Suprapubic skin (tissue), 4 donors: ENCODE measurements at regions not wholly inside any gene's neighbourhood (a gene's known extent, or its start where the extent isn't known, plus 50 kb on each side); places are given as distances from the start of the nearest gene placed in this dataset.
"Not testable (repeated sequence)": the region's sequence is repeated elsewhere in the genome, so short reads cannot be mapped to it uniquely, and the experiment has no call there.

Experiments
- DNase-seq, 2 donors: peaks; one replicate each; pipeline ENCODE4 v3.0.0-alpha.2; 2019; ENCODE audit warnings: low spot score in 2 of 2
- H3K27ac ChIP-seq: fragments of 200-600 bp; sonication (generic); one replicate; pipeline ENCODE4 v1.5.1; 2019
- H3K27me3 ChIP-seq: fragments of 200-600 bp; sonication (generic); one replicate; pipeline ENCODE4 v1.5.1; 2019
- H3K36me3 ChIP-seq: fragments of 200-600 bp; sonication (generic); one replicate; pipeline ENCODE4 v1.5.1; 2019
- H3K4me1 ChIP-seq: fragments of 200-600 bp; sonication (generic); one replicate; pipeline ENCODE4 v1.5.1; 2019
- H3K4me3 ChIP-seq: fragments of 200-600 bp; sonication (generic); one replicate; pipeline ENCODE4 v1.5.1; 2019; ENCODE audit warnings: mild to moderate bottlenecking
- H3K9me3 ChIP-seq: fragments of 200-600 bp; sonication (generic); one replicate; pipeline ENCODE4 v1.5.1; 2019
- CTCF ChIP-seq, 2 donors: fragments of 200-600 bp in 1 of 2; fragments of 450-650 bp in 1 of 2; sonication (generic) in 1 of 2; IDR thresholded peaks; one replicate each; pipeline ENCODE4 v1.5.1; 2016 to 2019; ENCODE audit warnings: antibody characterized with exemption in 2 of 2, mild to moderate bottlenecking in 1 of 2, moderate library complexity in 1 of 2
- EP300 ChIP-seq: sonication (generic); formaldehyde crosslinking; IDR thresholded peaks from one replicate; pipeline ENCODE4 v1.6.1; 2017; ENCODE audit warnings: antibody characterized with exemption
- POLR2A ChIP-seq, 2 donors: fragments of 450-650 bp; IDR thresholded peaks; one replicate each; pipeline ENCODE4 v1.6.1; 2017; ENCODE audit warnings: antibody characterized with exemption in 2 of 2, mild to moderate bottlenecking in 2 of 2, moderate library complexity in 2 of 2
- POLR2AphosphoS5 ChIP-seq, 3 donors: sonication (generic); formaldehyde crosslinking; IDR thresholded peaks; one replicate each; pipeline ENCODE4 v1.6.1; 2017; ENCODE audit warnings: antibody characterized with exemption in 3 of 3
- WGBS: methylation state at CpG from one replicate; pipeline ENCODE4 v1.1.5; 2018; 5-methylcytosine and 5-hydroxymethylcytosine counted together

DNA sequence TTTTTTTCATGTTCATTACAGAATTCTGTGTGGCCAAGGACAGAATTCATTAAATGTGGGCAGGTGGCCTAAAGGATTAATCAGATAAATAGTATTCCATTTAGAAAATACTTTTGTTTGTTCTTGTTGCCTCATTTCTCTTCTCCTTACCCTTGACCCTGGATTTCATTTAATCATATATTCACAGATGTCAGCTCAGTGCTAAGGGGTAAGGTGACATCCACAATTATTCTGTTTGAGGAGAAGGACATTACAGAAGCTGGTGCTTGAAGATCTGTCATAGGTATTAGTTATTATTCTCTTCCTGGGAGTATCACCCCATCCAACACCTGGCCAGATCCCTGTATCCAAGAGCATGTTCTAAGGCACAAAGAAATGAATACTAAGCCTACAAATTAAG is 961.1 kb downstream of the XPNPEP1 start:
- Histone ChIP-seq H3K4me1 (no peaks in the 10 kb centered on the region), H3K36me3 (no peaks in the 10 kb centered on the region), H3K27me3 (no peaks in the 10 kb centered on the region), H3K27ac (no peak overlapping the region), H3K9me3 (peaks cover 5% of the 10 kb centered on the region), H3K4me3 (no peak overlapping the region)
- DNase-seq, result no peak
- TF ChIP-seq POLR2A (IDR thresholded peaks at IDR 0.05), result no peak
- TF ChIP-seq CTCF (IDR thresholded peaks at IDR 0.05), result no peak
- no peak for TF ChIP-seq POLR2AphosphoS5 (IDR thresholded peaks at IDR 0.05)
- TF ChIP-seq EP300, result no peak

DNA sequence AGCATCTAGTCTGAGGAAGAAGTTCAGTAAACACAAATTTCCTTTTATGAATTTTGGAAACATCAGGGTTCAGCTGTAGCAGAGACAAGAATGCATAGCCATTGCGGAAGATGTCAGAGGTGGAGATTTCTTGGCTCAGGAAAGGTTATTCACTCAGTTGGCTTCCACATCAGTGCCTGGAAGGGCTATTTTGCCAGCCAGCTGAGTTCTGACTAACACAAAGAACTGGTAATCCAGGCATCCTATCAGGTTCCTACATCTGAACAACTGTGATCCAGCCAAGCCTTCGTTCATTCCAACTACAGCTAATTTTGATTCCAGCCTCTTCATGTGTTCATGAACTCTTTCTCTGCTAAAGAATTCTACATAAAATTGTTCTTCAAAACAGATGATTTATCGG is 965.6 kb downstream of the XPNPEP1 start:
- 65% methylated on average over 3 of the region's 3 CpGs for WGBS
- Histone ChIP-seq H3K9me3 (no peaks in the 10 kb centered on the region), H3K27ac (no peak overlapping the region), H3K4me3 (no peak overlapping the region), H3K36me3 (no peaks in the 10 kb centered on the region), H3K4me1 (no peaks in the 10 kb centered on the region), H3K27me3 (no peaks in the 10 kb centered on the region)
- DNase-seq, result peak in 1 of 2 donors; percentile 58
- TF ChIP-seq POLR2A (IDR thresholded peaks at IDR 0.05), result no peak
- TF ChIP-seq EP300, result no peak
- TF ChIP-seq POLR2AphosphoS5 (IDR thresholded peaks at IDR 0.05), result no peak
- TF ChIP-seq CTCF (IDR thresholded peaks at IDR 0.05), result no peak

GRCh38 chr10:108956149-108956548 is 967.2 kb downstream of the XPNPEP1 start:
- no peak overlapping the region for H3K4me3 ChIP-seq
- H3K27ac ChIP-seq, result no peak overlapping the region
- H3K36me3 ChIP-seq, result no peaks in the 10 kb centered on the region
- no peaks in the 10 kb centered on the region for H3K27me3 ChIP-seq
- no peaks in the 10 kb centered on the region for H3K4me1 ChIP-seq
- no peak for TF ChIP-seq CTCF (IDR thresholded peaks at IDR 0.05)
- no peak for TF ChIP-seq EP300
- no peak for TF ChIP-seq POLR2AphosphoS5 (IDR thresholded peaks at IDR 0.05)
- TF ChIP-seq POLR2A (IDR thresholded peaks at IDR 0.05), result no peak
- DNase-seq, result no peak
- WGBS, result 92% methylated on average over 1 of the region's 1 CpG
- no peaks in the 10 kb centered on the region for H3K9me3 ChIP-seq

GRCh38 chr10:108920029-108920428 is 1003.3 kb downstream of the XPNPEP1 start:
- not testable (repeated sequence) for DNase-seq, H3K4me1 ChIP-seq, H3K27me3 ChIP-seq, H3K9me3 ChIP-seq, H3K4me3 ChIP-seq, H3K27ac ChIP-seq, H3K36me3 ChIP-seq

DNA sequence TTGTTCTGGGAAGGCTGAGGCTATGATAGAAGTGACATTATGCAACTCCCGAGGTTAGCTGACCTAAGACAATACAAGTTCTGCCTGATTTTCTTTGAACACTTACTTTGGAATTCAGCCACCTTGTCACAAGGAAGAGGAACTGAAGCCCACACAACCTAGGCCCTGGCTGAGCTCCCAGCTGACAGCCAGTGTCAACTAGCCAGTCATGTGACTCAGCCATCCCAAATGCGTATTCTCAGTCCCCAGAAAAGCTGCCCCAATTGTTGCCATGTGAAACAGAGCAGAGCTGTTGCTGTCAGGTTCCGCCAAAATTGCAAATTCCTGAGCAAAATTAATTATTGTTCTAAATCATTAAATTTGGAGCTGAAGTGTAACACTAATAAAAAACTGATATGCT is 1010.0 kb downstream of the XPNPEP1 start:
- H3K27me3 ChIP-seq, result peaks cover 8% of the 10 kb centered on the region
- TF ChIP-seq POLR2A (IDR thresholded peaks at IDR 0.05) (no peak), POLR2AphosphoS5 (IDR thresholded peaks at IDR 0.05) (no peak), CTCF (IDR thresholded peaks at IDR 0.05) (no peak), EP300 (no peak)
- peak in 1 of 2 donors; percentile 56 for DNase-seq
- no peak overlapping the region for H3K4me3 ChIP-seq
- H3K9me3 ChIP-seq, result no peaks in the 10 kb centered on the region
- WGBS, result 55% methylated on average over 3 of the region's 3 CpGs
- peaks cover 6% of the 10 kb centered on the region for H3K4me1 ChIP-seq
- no peak overlapping the region for H3K27ac ChIP-seq
- H3K36me3 ChIP-seq, result no peaks in the 10 kb centered on the region

DNA sequence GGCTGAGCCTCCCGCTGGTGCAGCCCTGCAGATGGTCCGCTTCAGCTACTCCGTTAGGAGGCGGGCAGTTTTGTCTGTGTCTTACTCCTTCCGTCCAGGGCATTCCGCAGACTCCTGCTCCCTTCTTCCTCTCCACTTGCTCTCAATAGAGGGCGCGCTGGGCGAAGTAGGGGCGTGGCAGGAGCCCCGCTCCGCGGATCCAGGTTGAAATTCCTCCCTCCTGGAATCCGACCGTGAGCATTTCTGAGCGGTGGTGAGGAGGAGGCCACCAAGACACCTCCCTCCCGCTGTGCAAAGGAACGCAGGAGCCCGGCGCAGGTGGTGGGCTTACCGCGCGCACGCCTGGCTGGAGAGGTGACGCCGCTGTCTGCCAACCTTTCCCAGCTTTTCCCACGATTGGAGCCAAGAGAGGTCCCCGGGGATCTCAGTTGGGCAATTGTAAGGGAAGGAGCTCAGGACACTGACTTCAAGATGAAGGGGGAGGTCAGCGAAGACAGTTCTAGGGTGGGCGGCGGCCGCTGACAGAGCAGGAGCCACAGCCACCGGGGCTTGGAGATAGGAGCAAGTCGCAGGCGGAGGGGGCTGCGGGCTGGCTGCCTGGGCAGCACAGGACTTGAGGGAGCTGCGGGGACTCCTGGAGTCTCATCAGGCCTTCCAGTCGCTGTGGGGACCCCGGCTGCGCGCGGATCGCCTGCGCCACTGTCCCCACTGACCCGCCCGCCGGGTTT is 1011.3 kb downstream of the XPNPEP1 start:
- peak; percentile 78 to 79 for DNase-seq
- 9% methylated on average over 13 of the region's 47 CpGs for WGBS

More for the DNA sequence above, 1011.3 kb downstream of the XPNPEP1 start:
- Histone ChIP-seq H3K36me3 (no peaks in the 10 kb centered on the region), H3K9me3 (no peaks in the 10 kb centered on the region), H3K4me1 (peaks cover 6% of the 10 kb centered on the region), H3K4me3 (peak overlapping the region; percentile 39), H3K27ac (no peak overlapping the region), H3K27me3 (peaks cover 8% of the 10 kb centered on the region)
- no peak for TF ChIP-seq EP300
- TF ChIP-seq CTCF (IDR thresholded peaks at IDR 0.05), result peak in 1 of 2 donors; percentile 11
- no peak for TF ChIP-seq POLR2A (IDR thresholded peaks at IDR 0.05)
